Psoas muscle (tissue), 7 donors: ENCODE measurements at regions not wholly inside any gene's neighbourhood (a gene's known extent, or its start where the extent isn't known, plus 50 kb on each side); places are given as distances from the start of the nearest gene placed in this dataset.

ENCODE experiments used
- ATAC-seq, 4 donors: fragments of 200-7000 bp; cut with Tn5 transposase; one replicate each; pipeline ENCODE4 v1.9.1; 2020; ENCODE audit warnings: moderate library complexity in 3 of 4, mild to moderate bottlenecking in 2 of 4
- DNase-seq, 2 donors: peaks; one replicate each; pipeline ENCODE4 v3.0.0-alpha.2; 2020
- H3K27ac ChIP-seq: fragments of 200-600 bp; one replicate; pipeline ENCODE4 v1.8.0; 2022
- H3K27me3 ChIP-seq, 3 donors: fragments of 200-600 bp in 1 of 3; one replicate each; pipeline versions ENCODE4 v1.6.1 to v1.8.0; 2013 to 2022; ENCODE audit warnings: low read length in 2 of 3, mild to moderate bottlenecking in 2 of 3, moderate library complexity in 1 of 3; ENCODE audit not compliant: insufficient read depth in 3 of 3
- H3K36me3 ChIP-seq, 2 donors: fragments of 200-600 bp in 1 of 2; one replicate each; pipeline versions ENCODE4 v1.6.1 to v1.8.0; 2013 to 2022; ENCODE audit warnings: low read depth in 1 of 2, mild to moderate bottlenecking in 1 of 2, moderate library complexity in 1 of 2; ENCODE audit not compliant: insufficient read depth in 1 of 2
- H3K4me1 ChIP-seq: fragments of 200-600 bp; one replicate; pipeline ENCODE4 v1.8.0; 2022
- H3K4me3 ChIP-seq: fragments of 200-600 bp; one replicate; pipeline ENCODE4 v1.8.0; 2022; ENCODE audit warnings: mild to moderate bottlenecking
- H3K9me3 ChIP-seq: fragments of 200-600 bp; one replicate; pipeline ENCODE4 v1.8.0; 2022
- WGBS, 3 donors: extraction: QIAGEN DNeasy Blood & Tissue Kit; methylation state at CpG; one replicate each; pipeline versions ENCODE4 v1.1.6 to v1.1.7; 2013; 5-methylcytosine and 5-hydroxymethylcytosine counted together
- intact Hi-C, 2 donors: fragments of 100-400 bp; cut with DNase I; formaldehyde crosslinking; loops; one replicate each; pipeline versions ENCODE4 v1.11.0 to v1.14.2; 2022
- TF ChIP-seq, protein P1 (sequence below): fragments of 200-600 bp; IDR thresholded peaks from one replicate; pipeline ENCODE4 v1.8.0; 2022; ENCODE audit warnings: antibody characterized with exemption
- donor health status: healthy with polysubstance abuse.
- donor health status: DM: no; HTN: no; CAD: no; lungs with moderate emphysema.
- donor health status: Bipolar disorder and iron deficiency.
- donor health status: healthy.
- donor health status: DM: yes; HTN: yes; CAD: no.
- donor health status: DM: no; HTN: no; CAD: no.
- donor health status: DM: yes; HTN: yes; CAD: no.

DNA sequence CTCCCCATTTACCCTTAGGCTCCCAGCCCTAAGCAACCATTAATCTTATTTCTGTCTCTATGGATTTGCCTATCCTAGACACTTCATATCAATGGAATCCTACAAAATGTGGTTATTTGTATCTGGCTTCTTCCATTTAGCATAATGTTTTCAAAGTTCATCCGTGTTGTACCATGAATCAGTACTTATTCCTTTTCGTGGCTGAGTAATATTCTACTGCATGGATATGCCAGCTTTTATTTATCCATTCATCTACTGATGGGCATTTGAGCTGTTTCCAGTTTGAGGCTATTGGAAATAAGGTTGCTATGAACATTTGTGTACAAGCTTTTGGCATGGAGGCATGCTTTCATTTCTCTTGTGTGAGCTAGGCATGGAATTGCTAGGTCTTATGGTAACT is 121.1 kb downstream of the WDR11 start:
- ATAC-seq = no peak
- intact Hi-C loops = no loop called here
- H3K9me3 ChIP-seq = peaks cover 7% of the 10 kb centered on the region
- no peaks in the 10 kb centered on the region for H3K4me1 ChIP-seq
- DNase-seq = no peak
- no peaks in the 10 kb centered on the region for H3K36me3 ChIP-seq
- TF ChIP-seq, protein P1, sequence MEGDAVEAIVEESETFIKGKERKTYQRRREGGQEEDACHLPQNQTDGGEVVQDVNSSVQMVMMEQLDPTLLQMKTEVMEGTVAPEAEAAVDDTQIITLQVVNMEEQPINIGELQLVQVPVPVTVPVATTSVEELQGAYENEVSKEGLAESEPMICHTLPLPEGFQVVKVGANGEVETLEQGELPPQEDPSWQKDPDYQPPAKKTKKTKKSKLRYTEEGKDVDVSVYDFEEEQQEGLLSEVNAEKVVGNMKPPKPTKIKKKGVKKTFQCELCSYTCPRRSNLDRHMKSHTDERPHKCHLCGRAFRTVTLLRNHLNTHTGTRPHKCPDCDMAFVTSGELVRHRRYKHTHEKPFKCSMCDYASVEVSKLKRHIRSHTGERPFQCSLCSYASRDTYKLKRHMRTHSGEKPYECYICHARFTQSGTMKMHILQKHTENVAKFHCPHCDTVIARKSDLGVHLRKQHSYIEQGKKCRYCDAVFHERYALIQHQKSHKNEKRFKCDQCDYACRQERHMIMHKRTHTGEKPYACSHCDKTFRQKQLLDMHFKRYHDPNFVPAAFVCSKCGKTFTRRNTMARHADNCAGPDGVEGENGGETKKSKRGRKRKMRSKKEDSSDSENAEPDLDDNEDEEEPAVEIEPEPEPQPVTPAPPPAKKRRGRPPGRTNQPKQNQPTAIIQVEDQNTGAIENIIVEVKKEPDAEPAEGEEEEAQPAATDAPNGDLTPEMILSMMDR = no peak
- peaks cover 9 to 39% (median 15%) of the 10 kb centered on the region in 3 donors for H3K27me3 ChIP-seq
- H3K4me3 ChIP-seq = no peak overlapping the region
- H3K27ac ChIP-seq = no peak overlapping the region
- whole genome bisulfite sequencing, 3 donors = 86 to 90% (median 89%) methylated on average over 2 of the region's 2 CpGs

DNA sequence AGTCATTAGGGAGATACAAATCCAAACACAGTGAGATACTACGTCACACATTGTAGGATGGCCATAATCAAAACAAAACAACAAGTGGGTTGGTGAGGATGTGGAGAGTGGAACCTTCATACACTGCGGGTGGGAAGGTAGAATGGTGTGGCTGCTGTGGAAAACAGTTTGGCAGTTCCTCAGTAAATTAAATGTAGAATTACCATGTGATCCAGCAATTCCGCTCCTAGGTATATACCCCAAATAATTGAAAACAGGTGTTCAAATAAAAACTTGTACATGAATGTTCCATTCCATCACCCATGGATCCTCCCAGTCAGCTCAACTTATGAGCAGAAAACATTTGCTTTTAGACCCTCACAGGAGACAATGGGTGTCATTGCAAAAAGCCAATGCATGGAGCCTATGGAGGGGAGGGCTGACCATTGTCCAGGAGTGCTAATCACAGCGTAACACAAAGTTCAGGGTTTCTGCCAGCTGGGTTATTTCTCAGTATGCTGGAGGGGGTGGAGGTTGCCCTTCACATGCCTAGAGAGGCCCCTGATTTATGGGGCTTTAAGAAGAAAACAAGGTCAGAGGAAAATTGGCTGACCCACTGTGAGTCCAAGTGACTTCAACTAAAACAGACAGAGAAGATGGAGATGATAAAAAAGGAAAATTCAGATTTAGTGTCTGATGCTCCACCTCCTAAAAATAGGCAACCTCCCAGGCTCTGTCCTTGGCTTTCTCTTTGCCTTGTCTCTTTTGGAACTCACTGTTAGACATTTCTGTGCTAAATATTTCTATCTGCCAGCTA is 124.1 kb downstream of the WDR11 start:
- Histone ChIP-seq H3K27ac (no peak overlapping the region), H3K27me3 (peaks cover 9 to 58% (median 21%) of the 10 kb centered on the region in 3 donors), H3K4me1 (no peaks in the 10 kb centered on the region), H3K4me3 (no peak overlapping the region), H3K9me3 (peaks cover 7% of the 10 kb centered on the region), H3K36me3 (no peaks in the 10 kb centered on the region)
- DNase-seq (no peak), ATAC-seq (no peak)
- TF ChIP-seq, protein P1 = no peak
- WGBS, 3 donors = 79 to 81% (median 80%) methylated on average over 4 of the region's 4 CpGs
- intact Hi-C loops = no loop called here

DNA sequence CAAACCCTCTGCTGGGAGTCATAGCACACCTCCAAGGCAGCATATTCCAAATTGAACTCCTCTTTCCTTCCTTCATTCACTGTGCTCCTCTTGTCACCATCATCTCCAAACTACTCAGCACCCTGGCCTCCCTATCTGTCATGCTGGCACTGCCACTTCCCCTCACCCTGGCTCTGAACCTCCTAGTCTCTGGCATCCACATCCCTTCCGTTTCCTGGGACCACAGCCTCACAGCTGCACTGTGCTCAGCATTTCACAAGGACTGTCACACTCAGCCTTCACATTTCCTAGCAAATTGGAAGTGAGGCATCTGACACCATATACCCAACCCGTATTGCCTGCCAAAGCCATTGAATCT is 124.7 kb downstream of the WDR11 start:
- DNase-seq (no peak), ATAC-seq (no peak)
- TF ChIP-seq, protein P1 = no peak
- peaks cover 9 to 64% (median 21%) of the 10 kb centered on the region in 3 donors for H3K27me3 ChIP-seq
- H3K4me1 ChIP-seq = no peaks in the 10 kb centered on the region
- no peaks in the 10 kb centered on the region for H3K36me3 ChIP-seq
- peaks cover 7% of the 10 kb centered on the region for H3K9me3 ChIP-seq
- intact Hi-C loops = no loop called here
- no peak overlapping the region for H3K27ac ChIP-seq
- WGBS, 3 donors = 29 to 49% (median 43%) methylated on average over 2 of the region's 2 CpGs
- H3K4me3 ChIP-seq = no peak overlapping the region

DNA sequence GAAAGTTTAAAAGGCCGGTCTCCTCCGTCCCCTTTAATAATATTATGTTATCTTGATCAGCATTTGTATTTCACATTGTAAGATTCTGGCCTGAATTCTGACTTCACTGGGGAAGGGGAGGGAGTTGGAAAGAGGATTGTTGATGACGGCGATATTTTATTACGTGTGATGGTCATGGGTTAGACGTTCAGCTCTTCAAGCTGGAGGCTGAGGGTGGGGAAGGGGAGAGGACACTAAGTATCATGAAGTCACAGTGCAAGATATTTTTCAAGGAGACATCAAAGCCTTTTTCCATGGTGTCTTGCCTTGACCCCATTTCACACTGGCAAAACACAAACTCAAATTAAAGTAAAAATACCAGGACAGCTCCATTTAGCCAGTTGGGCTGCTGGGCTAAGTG is 126.7 kb downstream of the WDR11 start:
- Histone ChIP-seq H3K27me3 (peaks cover 9 to 75% (median 21%) of the 10 kb centered on the region in 3 donors), H3K4me1 (no peaks in the 10 kb centered on the region), H3K9me3 (peaks cover 7% of the 10 kb centered on the region), H3K36me3 (no peaks in the 10 kb centered on the region), H3K4me3 (no peak overlapping the region), H3K27ac (no peak overlapping the region)
- no peak for DNase-seq
- 49 to 64% (median 57%) methylated on average over 6 of the region's 6 CpGs for WGBS, 3 donors
- TF ChIP-seq, protein P1 = no peak
- intact Hi-C loops = no loop called here
- ATAC-seq = no peak
